CD4-positive, alpha-beta T cell (primary cell): ENCODE measurements at regions not wholly inside any gene's neighbourhood (a gene's known extent, or its start where the extent isn't known, plus 50 kb on each side); places are given as distances from the start of the nearest gene placed in this dataset.

ENCODE experiments used
- ATAC-seq: fragments of 200-7000 bp; cut with Tn5 transposase; one replicate; pipeline ENCODE4 v1.10.0; 2022; ENCODE audit warnings: mild to moderate bottlenecking; ENCODE audit not compliant: poor library complexity
- CTCF ChIA-PET: fragments of 350-600 bp; sonication (Branson Sonifier 250); formaldehyde crosslinking; loops from one replicate; lab custom pipeline; 2021; ENCODE audit warnings: antibody characterized with exemption, inconsistent platforms; lab: Charles Lee
- POLR2A ChIA-PET: fragments of 350-600 bp; sonication (Branson Sonifier 250); formaldehyde crosslinking; loops from one replicate; lab custom pipeline; 2021; ENCODE audit warnings: antibody characterized with exemption, inconsistent platforms; lab: Charles Lee
- DNase-seq, 14 experiments: peaks; one replicate each; pipeline ENCODE4 v3.0.0-alpha.2; 2013 to 2020; ENCODE audit warnings: mixed read lengths in 2 of 14
- H3K27ac ChIP-seq, 2 donors: one replicate each; pipeline versions ENCODE4 v1.5.1 to v1.7.0; 2013; ENCODE audit warnings: low read length in 2 of 2, low read depth in 1 of 2, mild to moderate bottlenecking in 1 of 2
- H3K27me3 ChIP-seq, 2 experiments: 1 replicate in 1 of 2; 2 replicates in 1 of 2; pipeline versions ENCODE4 v1.6.1 to v1.7.0; 2013; ENCODE audit warnings: low read length in 2 of 2, control low read depth in 1 of 2, mild to moderate bottlenecking in 1 of 2, moderate library complexity in 1 of 2; ENCODE audit not compliant: insufficient read depth in 2 of 2, control insufficient read depth in 1 of 2
- H3K36me3 ChIP-seq: one replicate; pipeline ENCODE4 v1.6.1; 2013; ENCODE audit warnings: low read length, control low read depth; ENCODE audit not compliant: insufficient read depth
- H3K4me1 ChIP-seq: one replicate; pipeline ENCODE4 v1.6.1; 2013; ENCODE audit warnings: low read length, control low read depth; ENCODE audit not compliant: insufficient read depth
- H3K4me3 ChIP-seq: one replicate; pipeline ENCODE4 v1.5.1; 2013; ENCODE audit warnings: mild to moderate bottlenecking, low read length, moderate library complexity
- H3K9me3 ChIP-seq, 2 experiments: 1 replicate in 1 of 2; 2 replicates in 1 of 2; pipeline versions ENCODE4 v1.6.1 to v1.7.0; 2013; ENCODE audit warnings: low read length in 2 of 2, mild to moderate bottlenecking in 2 of 2, control low read depth in 1 of 2, moderate library complexity in 1 of 2; ENCODE audit not compliant: control insufficient read depth in 1 of 2, insufficient read depth in 1 of 2
- H3K27ac Mint-ChIP-seq: one replicate; pipeline ENCODE4 v1.8.0; 2020; ENCODE audit warnings: mixed read lengths
- H3K27me3 Mint-ChIP-seq: one replicate; pipeline ENCODE4 v1.8.0; 2021; ENCODE audit warnings: mixed read lengths
- H3K36me3 Mint-ChIP-seq: one replicate; pipeline ENCODE4 v1.8.0; 2021; ENCODE audit warnings: low read depth, mixed read lengths
- H3K4me1 Mint-ChIP-seq: one replicate; pipeline ENCODE4 v1.8.0; 2021; ENCODE audit warnings: low read depth, mixed read lengths
- H3K4me3 Mint-ChIP-seq: one replicate; pipeline ENCODE4 v1.8.0; 2020; ENCODE audit warnings: mild to moderate bottlenecking, mixed read lengths
- H3K9me3 Mint-ChIP-seq: one replicate; pipeline ENCODE4 v1.8.0; 2020; ENCODE audit warnings: mixed read lengths
- CTCF ChIP-seq: fragments of 200-600 bp; IDR thresholded peaks from one replicate; pipeline ENCODE4 v1.8.0; 2022; ENCODE audit warnings: antibody characterized with exemption, mild to moderate bottlenecking
- intact Hi-C, 2 experiments: fragments of 100-400 bp; cut with DNase I in 1 of 2; cut with micrococcal nuclease in 1 of 2; formaldehyde crosslinking; loops; one replicate each; pipeline versions ENCODE4 v1.15.1 to v1.9.0; 2023 to 2025; cut with DNase I, micrococcal nuclease

GRCh38 chr7:24346716-24347115, 62.7 kb downstream of the NPY start:
- H3K4me1 ChIP-seq, result no peaks in the 10 kb centered on the region
- H3K27me3 Mint-ChIP-seq, result peaks cover 24% of the 10 kb centered on the region
- H3K27ac ChIP-seq, result no peak overlapping the region
- H3K36me3 Mint-ChIP-seq, result no peaks in the 10 kb centered on the region
- H3K9me3 Mint-ChIP-seq, result no peaks in the 10 kb centered on the region
- no peak overlapping the region for H3K4me3 ChIP-seq
- DNase-seq (no peak), ATAC-seq (no peak)
- no peaks in the 10 kb centered on the region for H3K36me3 ChIP-seq
- no peak overlapping the region for H3K4me3 Mint-ChIP-seq
- intact Hi-C loops, result no loop called here
- no peak overlapping the region for H3K27ac Mint-ChIP-seq
- ChIA-PET POLR2A (no interaction called here), CTCF (no interaction called here)
- peaks cover 0 to 4% of the 10 kb centered on the region in 2 experiments for H3K27me3 ChIP-seq
- H3K9me3 ChIP-seq, result peaks cover 0 to 3% of the 10 kb centered on the region in 2 experiments
- TF ChIP-seq CTCF, result no peak
- no peaks in the 10 kb centered on the region for H3K4me1 Mint-ChIP-seq

- Mint-ChIP-seq H3K27ac (no peak overlapping the region), H3K4me3 (no peak overlapping the region), H3K36me3 (no peaks in the 10 kb centered on the region), H3K27me3 (peaks cover 24% of the 10 kb centered on the region), H3K4me1 (no peaks in the 10 kb centered on the region), H3K9me3 (no peaks in the 10 kb centered on the region)
- ATAC-seq, result no peak
- no peaks in the 10 kb centered on the region for H3K4me1 ChIP-seq
- DNase-seq, result no peak
- H3K27me3 ChIP-seq, result peaks cover 0 to 5% of the 10 kb centered on the region in 2 experiments
- H3K36me3 ChIP-seq, result no peaks in the 10 kb centered on the region
- peaks cover 0 to 3% of the 10 kb centered on the region in 2 experiments for H3K9me3 ChIP-seq
- ChIA-PET CTCF (no interaction called here), POLR2A (no interaction called here)
- no peak overlapping the region for H3K27ac ChIP-seq
- no peak for TF ChIP-seq CTCF
- intact Hi-C loops, result no loop called here
- H3K4me3 ChIP-seq, result no peak overlapping the region
Measured at GRCh38 chr7:24349339-24349738, 65.3 kb downstream of the NPY start.

GRCh38 chr7:24354456-24354855, 70.5 kb downstream of the NPY start:
- Histone ChIP-seq H3K4me3 (no peak overlapping the region), H3K27ac (no peak overlapping the region), H3K9me3 (peaks cover 0 to 3% of the 10 kb centered on the region in 2 experiments), H3K4me1 (no peaks in the 10 kb centered on the region), H3K27me3 (peaks cover 0 to 7% of the 10 kb centered on the region in 2 experiments), H3K36me3 (no peaks in the 10 kb centered on the region)
- no peak overlapping the region for H3K4me3 Mint-ChIP-seq
- DNase-seq (no peak), ATAC-seq (no peak)
- TF ChIP-seq CTCF, result no peak
- peaks cover 13% of the 10 kb centered on the region for H3K27me3 Mint-ChIP-seq
- no peak overlapping the region for H3K27ac Mint-ChIP-seq
- POLR2A ChIA-PET, result no interaction called here
- peaks cover 2% of the 10 kb centered on the region for H3K9me3 Mint-ChIP-seq
- no peaks in the 10 kb centered on the region for H3K36me3 Mint-ChIP-seq
- CTCF ChIA-PET, result no interaction called here
- intact Hi-C loops, result no loop called here
- no peaks in the 10 kb centered on the region for H3K4me1 Mint-ChIP-seq
